Effector memory CD8-positive, alpha-beta T cell (primary cell): ENCODE measurements at regions not wholly inside any gene's neighbourhood (a gene's known extent, or its start where the extent isn't known, plus 50 kb on each side); places are given as distances from the start of the nearest gene placed in this dataset.

Experiments used
- ATAC-seq: fragments of 150-1000 bp; cut with Tn5 transposase; replicated peaks from 2 replicates; pipeline ENCODE4 v1.10.0; 2021; ENCODE audit warnings: mild to moderate bottlenecking, moderate library complexity
- DNase-seq, 3 experiments: peaks; one replicate each; pipeline ENCODE4 v3.0.0; 2021
- H3K27ac Mint-ChIP-seq, 2 donors: one replicate each; pipeline ENCODE4 v1.8.0; 2022; ENCODE audit warnings: mild to moderate bottlenecking in 2 of 2, mixed read lengths in 2 of 2, moderate library complexity in 2 of 2
- H3K27me3 Mint-ChIP-seq, 2 donors: one replicate each; pipeline ENCODE4 v1.8.0; 2022; ENCODE audit warnings: mixed read lengths in 2 of 2
- H3K36me3 Mint-ChIP-seq: one replicate; pipeline ENCODE4 v1.8.0; 2022; ENCODE audit warnings: mild to moderate bottlenecking, moderate library complexity, mixed read lengths; ENCODE audit not compliant: insufficient read depth
- H3K4me1 Mint-ChIP-seq, 2 donors: one replicate each; pipeline ENCODE4 v1.8.0; 2022; ENCODE audit warnings: low read depth in 2 of 2, mixed read lengths in 2 of 2
- H3K4me3 Mint-ChIP-seq, 2 donors: one replicate each; pipeline ENCODE4 v1.8.0; 2022; ENCODE audit warnings: mild to moderate bottlenecking in 2 of 2, mixed read lengths in 2 of 2, moderate library complexity in 2 of 2
- H3K9me3 Mint-ChIP-seq, 2 donors: one replicate each; pipeline ENCODE4 v1.8.0; 2022; ENCODE audit warnings: mixed read lengths in 2 of 2

DNA sequence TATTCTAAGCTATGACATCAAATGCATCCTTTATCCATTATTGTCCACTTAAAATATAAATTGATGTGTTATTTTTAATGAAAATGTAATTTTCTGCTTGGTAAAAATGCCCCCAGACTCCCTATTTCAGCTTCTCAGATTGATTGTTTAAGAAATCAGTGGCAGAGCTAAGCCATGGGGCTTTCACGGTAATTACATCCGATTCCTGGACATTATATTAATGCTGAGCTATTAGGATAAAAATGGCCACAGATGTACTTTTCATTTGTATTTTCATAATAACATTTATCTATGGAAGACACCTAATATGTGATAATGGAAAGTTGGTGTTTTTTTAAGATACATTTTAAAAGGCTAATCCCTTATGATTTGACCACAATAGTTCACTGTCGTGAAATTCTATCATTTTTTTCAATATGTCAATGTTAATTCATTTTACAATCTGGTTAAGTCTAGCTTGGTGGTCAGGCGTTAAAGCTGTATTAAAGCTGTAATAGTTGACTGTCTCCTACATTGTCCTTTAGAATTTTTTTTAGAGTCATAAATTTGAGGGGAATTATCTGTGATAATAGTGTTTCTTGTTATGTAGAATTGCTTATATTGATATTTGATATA is 229.0 kb upstream of the UBE2E3 start:
- no peak for DNase-seq
- H3K36me3 Mint-ChIP-seq: no peaks in the 10 kb centered on the region

DNA sequence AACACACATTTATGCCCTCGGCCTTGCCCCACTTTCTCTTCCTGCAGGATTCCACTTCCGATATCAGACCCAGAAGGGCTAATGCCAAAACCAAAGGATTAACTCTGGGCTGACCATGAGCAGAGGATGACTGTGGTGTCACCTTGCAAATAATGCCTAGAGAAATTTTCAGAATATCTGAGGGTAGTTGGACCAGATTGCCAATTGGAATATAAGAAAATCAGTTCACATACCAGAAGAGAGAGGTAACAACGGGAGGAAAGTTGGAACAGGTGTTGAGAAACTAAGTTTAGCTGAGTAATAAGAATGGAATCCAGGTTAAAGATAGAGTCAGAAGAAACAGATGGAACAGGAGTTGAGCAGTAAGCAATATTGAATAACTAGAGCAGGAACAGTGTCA is 232.7 kb upstream of the UBE2E3 start:
- H3K36me3 Mint-ChIP-seq: no peaks in the 10 kb centered on the region
- no peaks in the 10 kb centered on the region for H3K4me1 Mint-ChIP-seq
- H3K4me3 Mint-ChIP-seq: no peak overlapping the region
- no peak overlapping the region for H3K27ac Mint-ChIP-seq
- ATAC-seq (no peak), DNase-seq (no peak)
- peaks cover 10 to 11% of the 10 kb centered on the region in 2 donors for H3K27me3 Mint-ChIP-seq
- peaks cover 0 to 2% of the 10 kb centered on the region in 2 donors for H3K9me3 Mint-ChIP-seq

More for the DNA sequence above, 229.0 kb upstream of the UBE2E3 start:
- H3K9me3 Mint-ChIP-seq: no peaks in the 10 kb centered on the region
- H3K4me3 Mint-ChIP-seq: no peak overlapping the region
- H3K4me1 Mint-ChIP-seq: no peaks in the 10 kb centered on the region
- no peak overlapping the region for H3K27ac Mint-ChIP-seq
- ATAC-seq: no peak
- H3K27me3 Mint-ChIP-seq: peaks cover 8 to 11% of the 10 kb centered on the region in 2 donors

DNA sequence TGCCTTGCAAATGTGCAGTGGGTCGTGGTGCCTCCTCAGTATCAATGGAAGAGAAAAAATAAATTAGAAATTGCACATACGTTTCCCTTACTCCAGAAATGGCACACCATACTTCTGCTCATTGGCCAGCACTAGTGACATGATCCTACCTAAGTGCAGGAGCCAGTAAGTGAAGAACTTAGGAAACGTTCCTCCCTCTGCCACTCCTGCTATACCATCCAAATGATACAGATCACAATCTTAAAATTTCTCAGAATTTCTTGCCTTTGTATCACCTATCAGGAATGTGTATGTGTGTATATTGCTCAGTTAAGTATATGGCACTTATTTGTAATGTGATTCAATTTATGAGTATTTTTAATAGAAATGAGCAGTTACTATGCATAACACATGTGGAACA is 237.0 kb upstream of the UBE2E3 start:
- peaks cover 0 to 2% of the 10 kb centered on the region in 2 donors for H3K9me3 Mint-ChIP-seq
- no peaks in the 10 kb centered on the region for H3K4me1 Mint-ChIP-seq
- DNase-seq (no peak), ATAC-seq (no peak)
- H3K36me3 Mint-ChIP-seq: no peaks in the 10 kb centered on the region
- H3K4me3 Mint-ChIP-seq: no peak overlapping the region
- H3K27me3 Mint-ChIP-seq: peaks cover 12 to 15% of the 10 kb centered on the region in 2 donors
- no peak overlapping the region for H3K27ac Mint-ChIP-seq

GRCh38 chr2:180742801-180743200 is 237.6 kb upstream of the UBE2E3 start:
- Mint-ChIP-seq H3K27me3 (peaks cover 12 to 15% of the 10 kb centered on the region in 2 donors), H3K9me3 (peaks cover 0 to 2% of the 10 kb centered on the region in 2 donors), H3K4me1 (no peaks in the 10 kb centered on the region), H3K27ac (no peak overlapping the region), H3K4me3 (no peak overlapping the region), H3K36me3 (no peaks in the 10 kb centered on the region)
- no peak for DNase-seq
- ATAC-seq: no peak

DNA sequence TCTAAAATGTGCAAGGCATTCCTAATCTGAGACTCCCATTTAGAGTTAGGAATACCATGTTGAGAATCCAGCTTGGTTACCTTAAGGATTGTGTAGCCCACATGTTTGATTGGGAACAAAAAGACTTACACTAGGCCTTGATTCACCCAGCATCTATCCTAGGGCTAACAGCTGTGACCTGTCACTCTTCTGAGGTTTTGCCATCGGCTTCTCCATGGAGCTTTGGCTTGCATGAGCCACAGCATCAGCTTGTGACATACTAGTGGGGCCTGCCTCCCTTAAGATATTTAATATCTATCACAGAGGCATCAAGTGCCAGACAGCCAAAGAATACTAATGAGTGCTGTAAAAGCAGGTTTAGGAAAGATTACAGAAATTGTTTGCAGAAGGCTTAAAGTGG is 241.3 kb upstream of the UBE2E3 start:
- H3K36me3 Mint-ChIP-seq: no peaks in the 10 kb centered on the region
- H3K9me3 Mint-ChIP-seq: no peaks in the 10 kb centered on the region
- DNase-seq (no peak), ATAC-seq (no peak)
- H3K27me3 Mint-ChIP-seq: peaks cover 12 to 15% of the 10 kb centered on the region in 2 donors
- no peaks in the 10 kb centered on the region for H3K4me1 Mint-ChIP-seq
- no peak overlapping the region for H3K4me3 Mint-ChIP-seq
- H3K27ac Mint-ChIP-seq: no peak overlapping the region

DNA sequence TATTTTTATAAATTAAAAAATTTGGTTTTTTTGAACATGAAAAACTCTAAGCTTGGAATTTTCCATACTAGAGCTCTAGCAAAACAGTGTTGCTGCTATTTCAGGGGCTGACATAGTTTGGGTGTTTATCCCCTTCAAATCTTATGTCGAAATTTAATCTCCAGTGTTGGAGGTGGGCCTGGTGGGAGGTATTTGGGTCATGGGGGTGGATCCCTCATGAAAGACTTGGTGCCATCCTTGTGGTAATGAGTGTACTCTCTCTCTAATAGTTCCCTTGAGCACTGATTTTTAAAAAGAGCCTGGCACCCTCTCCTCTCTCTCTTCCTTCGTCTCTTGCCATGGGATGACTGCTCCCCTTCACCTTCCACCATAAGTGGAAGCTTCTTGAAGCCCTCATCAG is 244.6 kb upstream of the UBE2E3 start:
- peaks cover 0 to 10% of the 10 kb centered on the region in 2 donors for H3K27me3 Mint-ChIP-seq
- no peak overlapping the region for H3K27ac Mint-ChIP-seq
- no peaks in the 10 kb centered on the region for H3K36me3 Mint-ChIP-seq
- H3K4me3 Mint-ChIP-seq: no peak overlapping the region
- DNase-seq (no peak), ATAC-seq (no peak)
- no peaks in the 10 kb centered on the region for H3K4me1 Mint-ChIP-seq
- H3K9me3 Mint-ChIP-seq: no peaks in the 10 kb centered on the region

DNA sequence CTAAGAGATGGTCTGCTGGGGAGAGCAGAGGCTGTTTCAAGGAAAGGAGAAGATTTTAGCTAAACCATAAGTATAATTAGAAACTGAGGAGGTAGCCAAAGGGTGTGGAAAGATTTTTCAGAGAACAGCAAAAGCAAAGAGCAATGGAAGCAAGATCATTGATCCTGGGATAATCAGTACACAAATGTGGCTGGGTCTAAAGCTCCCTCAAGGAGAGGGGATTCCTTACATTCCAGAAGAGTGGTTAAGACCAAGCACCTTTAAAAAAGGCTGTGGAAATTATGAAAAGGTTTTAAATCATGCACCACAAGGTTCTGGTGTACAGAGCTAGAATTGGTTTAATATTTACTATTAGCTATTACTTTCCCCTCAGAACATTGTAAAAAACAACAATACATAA is 246.0 kb upstream of the UBE2E3 start:
- no peaks in the 10 kb centered on the region for H3K9me3 Mint-ChIP-seq
- no peaks in the 10 kb centered on the region for H3K36me3 Mint-ChIP-seq
- DNase-seq (no peak), ATAC-seq (no peak)
- H3K4me1 Mint-ChIP-seq: no peaks in the 10 kb centered on the region
- no peak overlapping the region for H3K27ac Mint-ChIP-seq
- H3K4me3 Mint-ChIP-seq: no peak overlapping the region
- H3K27me3 Mint-ChIP-seq: peaks cover 0 to 10% of the 10 kb centered on the region in 2 donors

DNA sequence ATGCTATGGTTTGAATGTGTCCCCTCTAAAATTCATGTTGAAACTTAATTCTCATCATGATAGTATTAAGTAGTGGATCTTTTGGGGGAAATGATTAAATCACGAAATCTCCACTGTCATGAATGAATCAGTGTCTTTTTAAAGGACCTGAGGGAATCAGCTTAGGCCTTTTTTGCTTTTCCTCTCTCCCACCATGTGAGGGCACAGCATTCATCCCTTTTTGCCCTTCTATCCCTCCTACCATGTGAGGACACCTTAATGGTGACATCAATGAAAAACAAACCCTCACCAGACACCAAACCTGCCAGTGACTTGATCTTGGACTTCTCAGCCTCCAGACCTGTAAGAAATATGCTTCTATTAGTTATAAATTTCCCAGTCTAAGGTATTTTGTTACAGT is 247.1 kb upstream of the UBE2E3 start:
- H3K9me3 Mint-ChIP-seq: no peaks in the 10 kb centered on the region
- no peaks in the 10 kb centered on the region for H3K36me3 Mint-ChIP-seq

DNA sequence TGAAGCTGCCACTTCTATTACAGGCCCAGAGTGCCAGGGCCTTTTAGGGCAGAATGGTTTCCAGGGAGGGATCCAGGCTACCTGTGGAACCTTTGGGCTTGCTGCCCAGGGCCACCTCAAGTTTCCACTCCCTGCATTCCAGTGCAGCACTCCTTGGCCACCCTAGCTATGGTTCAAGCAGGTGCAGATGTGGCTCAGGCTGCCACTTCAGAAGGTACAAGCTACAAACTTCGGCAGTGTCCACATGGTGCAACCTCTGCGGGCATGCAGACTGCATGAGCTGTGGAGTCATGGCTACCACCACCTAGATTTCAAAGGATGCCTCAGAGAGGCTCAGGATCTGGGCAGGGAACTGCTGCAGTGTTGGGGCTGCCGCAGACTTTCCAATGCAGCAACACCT is 248.1 kb upstream of the UBE2E3 start:
- Mint-ChIP-seq H3K27me3 (peaks cover 9 to 18% of the 10 kb centered on the region in 2 donors), H3K27ac (no peak overlapping the region), H3K36me3 (no peaks in the 10 kb centered on the region), H3K4me1 (no peaks in the 10 kb centered on the region), H3K9me3 (no peaks in the 10 kb centered on the region), H3K4me3 (no peak overlapping the region)
- no peak for DNase-seq
- no peak for ATAC-seq

More for the DNA sequence above, 247.1 kb upstream of the UBE2E3 start:
- Mint-ChIP-seq H3K27me3 (peaks cover 5 to 11% of the 10 kb centered on the region in 2 donors), H3K27ac (no peak overlapping the region), H3K4me3 (no peak overlapping the region), H3K4me1 (no peaks in the 10 kb centered on the region)
- DNase-seq (no peak), ATAC-seq (no peak)

GRCh38 chr2:180730976-180731375 is 249.4 kb upstream of the UBE2E3 start:
- H3K36me3 Mint-ChIP-seq: no peaks in the 10 kb centered on the region
- ATAC-seq (no peak), DNase-seq (no peak)
- no peaks in the 10 kb centered on the region for H3K4me1 Mint-ChIP-seq
- H3K4me3 Mint-ChIP-seq: no peak overlapping the region
- H3K9me3 Mint-ChIP-seq: no peaks in the 10 kb centered on the region
- H3K27me3 Mint-ChIP-seq: peaks cover 18 to 28% of the 10 kb centered on the region in 2 donors
- no peak overlapping the region for H3K27ac Mint-ChIP-seq

DNA sequence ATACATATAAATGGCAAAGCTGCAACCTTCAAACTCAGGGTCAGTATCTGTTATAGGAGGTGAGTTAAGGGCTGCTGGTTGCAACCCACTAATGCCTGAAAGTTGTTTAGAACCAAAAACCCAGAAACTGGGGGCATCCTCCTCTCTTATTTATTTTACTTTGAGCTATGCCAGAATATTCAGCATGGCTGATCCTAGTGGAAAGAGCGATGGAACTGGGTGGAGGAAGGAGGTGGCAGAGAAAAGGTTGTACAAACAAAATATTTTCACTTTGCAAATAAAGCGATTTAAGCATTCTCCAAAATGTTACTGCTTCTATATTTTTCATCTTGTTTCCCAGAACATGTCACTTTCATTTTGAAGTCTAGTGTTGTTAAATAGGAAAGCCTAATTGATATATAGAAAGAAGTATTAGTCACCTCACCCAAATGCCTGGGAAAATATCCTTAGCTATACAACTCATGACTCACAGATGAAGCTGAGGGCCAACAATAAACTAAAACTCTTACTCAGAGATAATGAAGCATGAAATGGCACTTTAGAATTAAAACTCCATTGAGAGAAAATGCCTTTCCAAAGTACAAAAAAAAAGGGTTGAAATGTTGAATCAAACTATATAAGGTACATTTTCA is 251.4 kb upstream of the UBE2E3 start:
- Mint-ChIP-seq H3K9me3 (no peaks in the 10 kb centered on the region), H3K4me3 (no peak overlapping the region), H3K4me1 (no peaks in the 10 kb centered on the region), H3K36me3 (no peaks in the 10 kb centered on the region), H3K27me3 (peaks cover 18 to 28% of the 10 kb centered on the region in 2 donors), H3K27ac (no peak overlapping the region)
- ATAC-seq (no peak), DNase-seq (no peak)

DNA sequence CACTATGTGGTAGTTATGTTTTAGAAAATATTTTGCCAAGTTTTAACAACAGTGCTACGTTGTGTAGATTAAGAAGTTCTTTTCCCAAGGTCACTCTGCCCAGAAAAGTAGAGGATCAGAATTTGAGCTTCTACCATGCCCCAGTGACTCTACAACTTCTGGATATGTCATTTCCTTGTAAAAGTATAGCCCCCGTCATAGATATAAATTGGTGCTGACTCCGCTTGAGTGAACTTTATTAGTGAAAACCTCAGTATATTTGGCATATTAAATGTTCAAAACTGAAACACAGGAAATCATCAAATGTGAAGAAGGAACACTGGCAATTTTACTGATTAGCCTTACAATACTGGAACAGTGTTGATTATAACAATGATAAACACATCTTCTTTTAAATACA is 256.7 kb upstream of the UBE2E3 start:
- no peak for DNase-seq
- Mint-ChIP-seq H3K9me3 (no peaks in the 10 kb centered on the region), H3K36me3 (no peaks in the 10 kb centered on the region), H3K27me3 (peaks cover 17 to 18% of the 10 kb centered on the region in 2 donors), H3K4me1 (no peaks in the 10 kb centered on the region), H3K27ac (no peak overlapping the region), H3K4me3 (no peak overlapping the region)
- no peak for ATAC-seq

- Mint-ChIP-seq H3K4me3 (no peak overlapping the region), H3K36me3 (no peaks in the 10 kb centered on the region), H3K9me3 (no peaks in the 10 kb centered on the region), H3K4me1 (no peaks in the 10 kb centered on the region), H3K27me3 (peaks cover 9 to 13% of the 10 kb centered on the region in 2 donors), H3K27ac (no peak overlapping the region)
- no peak for DNase-seq
- no peak for ATAC-seq
Observed at GRCh38 chr2:180722551-180723239, 257.7 kb upstream of the UBE2E3 start.

DNA sequence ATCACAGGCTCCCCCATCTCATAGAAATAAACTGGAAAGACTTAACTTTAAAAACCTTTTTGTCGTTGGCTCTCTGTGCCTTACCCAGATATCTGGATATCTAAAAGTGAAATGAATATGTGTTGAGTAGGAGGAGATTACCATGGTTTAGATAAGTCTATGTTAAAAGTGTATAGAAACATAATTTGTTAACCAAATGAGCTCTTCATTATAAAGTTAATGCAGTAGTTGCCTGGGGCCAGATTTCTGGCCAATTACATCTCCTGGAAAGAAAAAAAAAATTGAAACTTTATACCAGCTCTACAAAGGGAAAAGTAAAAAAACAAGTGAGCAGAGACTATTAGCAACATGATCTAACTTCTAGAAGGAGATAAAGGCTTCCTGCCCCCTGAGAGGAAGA is 259.6 kb upstream of the UBE2E3 start:
- DNase-seq: no peak
- no peaks in the 10 kb centered on the region for H3K4me1 Mint-ChIP-seq
- no peaks in the 10 kb centered on the region for H3K36me3 Mint-ChIP-seq
- peaks cover 0 to 15% of the 10 kb centered on the region in 2 donors for H3K27me3 Mint-ChIP-seq
- no peak for ATAC-seq
- H3K27ac Mint-ChIP-seq: no peak overlapping the region
- H3K4me3 Mint-ChIP-seq: no peak overlapping the region
- no peaks in the 10 kb centered on the region for H3K9me3 Mint-ChIP-seq
